Hepatic stellate cell (primary cell): ENCODE measurements at regions not wholly inside any gene's neighbourhood (a gene's known extent, or its start where the extent isn't known, plus 50 kb on each side); places are given as distances from the start of the nearest gene placed in this dataset.

Experiments
- DNase-seq: peaks from one replicate; pipeline ENCODE4 v3.0.0; 2011; ENCODE audit warnings: low spot score

DNA sequence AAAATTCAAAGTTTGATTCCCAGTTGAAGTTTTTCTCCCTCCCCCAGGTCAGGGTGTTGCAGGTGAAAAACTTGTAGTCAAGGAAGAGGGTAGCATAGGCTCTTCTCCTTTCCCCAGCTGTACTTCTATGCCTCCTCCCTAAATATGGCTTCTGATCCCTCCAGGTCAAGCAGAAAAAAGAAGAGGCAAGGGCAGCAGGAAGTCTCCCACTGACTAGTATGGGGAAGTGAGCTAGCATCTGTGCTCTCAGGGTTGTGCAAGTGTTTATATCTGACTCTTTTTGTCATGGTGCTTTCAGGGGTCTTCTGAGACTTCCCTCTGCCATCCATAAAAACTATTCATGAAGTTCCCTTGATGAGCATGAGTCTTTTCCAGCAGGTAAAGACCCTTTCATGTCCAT is 76.0 kb downstream of the ATPSCKMT start:
- DNase-seq = no peak

DNA sequence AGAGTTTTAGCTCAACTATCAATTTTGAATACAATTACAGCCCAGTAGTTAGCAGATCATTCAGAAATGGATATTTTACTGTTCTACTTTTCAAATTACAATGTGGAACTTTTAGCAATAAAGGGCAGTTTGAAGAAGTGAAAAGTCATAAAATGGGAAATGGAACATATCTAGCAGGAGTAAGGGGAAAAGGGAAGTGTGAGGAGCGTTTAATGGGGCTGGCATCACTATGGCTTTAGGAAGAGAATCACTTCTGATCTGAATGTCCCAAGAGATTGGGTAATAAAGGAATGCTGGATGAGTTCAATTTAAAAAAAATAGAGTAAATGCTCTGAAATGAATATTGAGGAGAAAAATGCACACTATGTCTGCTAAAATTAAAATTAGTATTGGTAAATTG is 77.4 kb downstream of the ATPSCKMT start:
- DNase-seq = no peak

DNA sequence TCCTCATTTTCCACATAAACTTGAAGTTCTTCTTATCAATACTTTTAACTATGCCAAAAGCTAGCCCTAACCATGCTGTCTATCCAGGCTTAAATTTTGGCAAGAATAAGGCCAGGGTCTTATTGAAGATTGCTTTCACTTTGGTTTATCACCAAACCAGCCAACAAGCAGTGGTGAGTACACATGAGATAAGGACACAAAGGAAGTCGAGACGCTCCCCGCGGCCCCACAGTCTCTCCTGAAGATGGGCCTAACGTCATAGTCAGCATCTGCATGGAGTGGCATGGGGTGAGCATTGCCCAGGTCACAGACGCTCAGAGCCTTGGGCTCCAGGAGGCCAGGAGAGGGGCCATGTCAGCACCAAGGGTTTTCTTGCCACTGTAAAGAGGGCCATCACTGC is 80.3 kb downstream of the ATPSCKMT start:
- DNase-seq = no peak

DNA sequence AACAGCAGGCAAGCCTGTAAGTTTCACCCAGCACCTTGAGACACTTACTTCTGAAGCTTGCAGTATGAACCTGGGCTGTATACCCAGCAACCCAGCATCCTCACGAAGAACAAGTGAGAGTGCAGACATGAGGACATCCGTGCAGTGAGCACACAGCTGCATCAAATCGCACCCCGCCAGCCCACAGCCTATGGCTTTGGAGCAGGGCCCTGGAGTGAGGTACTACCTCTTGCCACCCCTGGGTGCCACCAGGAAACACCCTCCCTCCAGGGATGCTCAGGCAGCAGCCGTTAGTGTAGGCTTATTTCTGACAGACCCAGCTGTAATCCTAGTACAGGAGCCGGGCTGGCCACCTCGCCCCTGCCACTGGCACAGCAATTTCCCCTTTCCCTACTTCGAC is 81.4 kb downstream of the ATPSCKMT start:
- DNase-seq = no peak

DNA sequence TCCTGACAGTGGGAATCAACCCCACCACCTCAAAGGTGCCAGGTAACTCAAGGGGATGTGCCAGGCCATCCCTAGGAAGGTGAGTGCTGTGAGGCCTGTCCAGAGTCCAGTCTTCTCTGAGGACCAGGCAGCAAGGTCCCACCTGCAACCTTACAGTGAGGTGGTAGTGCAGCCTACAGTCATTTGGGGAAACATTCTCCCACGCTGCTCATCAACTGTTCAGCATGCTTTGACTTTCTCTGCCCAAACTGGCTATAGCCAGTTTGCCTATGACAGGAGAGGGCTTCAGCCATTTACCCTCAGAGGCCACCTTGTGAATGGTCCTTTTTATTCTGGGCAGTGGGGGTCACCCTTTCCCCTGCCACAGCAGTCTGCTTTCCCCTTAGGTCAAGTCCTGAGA is 81.9 kb downstream of the ATPSCKMT start:
- no peak for DNase-seq

DNA sequence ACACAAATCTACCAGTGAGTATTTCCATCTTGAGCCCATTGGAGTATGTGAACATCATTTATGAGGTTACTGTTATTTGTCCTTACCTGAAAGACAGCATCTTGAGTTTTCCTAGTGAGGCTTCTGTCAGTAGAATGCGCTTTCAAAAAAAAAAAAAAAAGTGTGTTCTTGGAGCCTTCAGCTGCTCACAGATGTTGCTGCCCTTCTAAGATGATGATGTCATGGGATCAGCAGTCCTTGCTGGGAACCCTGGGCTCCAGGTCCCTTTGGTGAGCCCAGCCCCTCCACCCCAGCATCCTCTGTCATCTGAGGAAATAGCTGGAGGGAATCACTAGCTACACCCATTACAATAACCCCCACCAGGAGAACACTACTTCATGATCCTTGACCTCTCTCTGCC is 83.3 kb downstream of the ATPSCKMT start:
- DNase-seq = no peak

DNA sequence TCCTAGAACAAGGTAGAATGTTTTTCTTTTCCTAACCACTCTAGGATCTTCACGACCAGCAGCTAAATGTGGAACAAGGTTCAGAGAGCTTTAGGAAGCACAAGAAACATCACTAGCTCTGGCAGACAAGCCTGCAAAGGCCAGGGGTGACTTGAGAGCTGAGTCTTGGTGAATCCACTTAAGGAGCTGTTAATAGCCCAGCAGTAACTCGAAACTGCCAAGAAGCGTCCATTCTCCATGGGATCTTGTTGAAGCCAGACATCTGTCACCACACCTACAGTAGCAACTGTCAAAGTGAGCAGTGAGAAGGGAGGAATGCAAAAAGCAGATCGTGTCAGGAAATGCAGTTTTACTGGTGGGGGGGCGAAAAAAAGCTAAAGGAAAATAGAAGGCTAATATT is 87.2 kb downstream of the ATPSCKMT start:
- no peak for DNase-seq

DNA sequence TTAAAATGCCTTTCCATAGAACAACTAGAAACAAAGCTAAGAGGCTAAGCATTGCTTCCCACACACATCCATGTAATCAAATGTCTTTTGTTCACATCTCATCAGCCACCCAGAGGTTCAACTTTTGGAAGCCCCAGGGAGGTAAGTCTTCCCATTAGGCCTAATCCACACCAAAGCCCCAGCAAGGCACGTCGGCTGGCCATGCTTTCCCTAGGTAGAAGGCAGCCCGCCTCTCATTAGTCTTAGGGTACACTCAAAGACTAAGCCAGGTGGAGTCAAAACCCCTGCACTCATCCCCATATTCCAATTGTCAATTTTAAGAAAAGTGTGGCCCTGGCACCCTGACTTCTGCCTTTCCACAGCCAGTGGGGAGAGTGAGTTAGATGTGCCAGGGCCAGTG is 87.9 kb downstream of the ATPSCKMT start:
- no peak for DNase-seq

DNA sequence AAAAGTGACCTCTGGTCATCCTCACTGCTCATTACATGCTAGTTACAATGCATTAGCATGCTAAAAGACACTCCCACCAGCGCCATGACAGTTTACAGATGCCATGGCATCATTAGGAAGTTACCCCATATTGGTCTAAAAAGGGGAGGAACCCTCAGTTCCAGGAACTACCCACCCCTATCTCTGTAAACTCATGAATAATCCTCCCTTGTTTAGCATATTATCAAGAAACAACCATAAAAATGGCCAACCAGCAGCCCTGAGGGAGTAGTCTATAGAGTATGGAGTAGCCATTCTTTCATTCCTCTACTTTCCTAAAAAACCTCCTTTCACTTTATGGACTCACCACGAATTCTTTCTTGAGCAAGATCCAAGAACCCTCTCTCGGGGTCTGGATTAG is 89.4 kb downstream of the ATPSCKMT start:
- DNase-seq = no peak

DNA sequence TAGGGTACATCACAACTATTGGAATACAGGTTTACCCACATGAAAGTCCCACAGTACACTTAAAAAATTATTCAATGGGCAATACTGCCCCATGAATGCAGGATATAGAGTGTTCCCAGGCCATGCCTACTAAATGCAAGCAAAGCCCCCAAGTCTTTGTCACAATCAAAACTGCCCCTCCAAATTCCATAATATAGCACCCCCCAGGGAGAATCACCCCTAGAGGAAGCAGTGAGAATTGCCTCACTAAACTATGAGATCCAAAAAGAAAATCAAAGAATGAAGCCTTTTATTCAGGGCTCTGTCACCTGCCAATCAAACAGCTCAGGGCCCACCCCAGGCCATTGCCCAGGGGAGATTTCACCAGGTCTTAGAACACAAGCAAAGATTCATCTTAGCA is 90.8 kb downstream of the ATPSCKMT start:
- DNase-seq = no peak

DNA sequence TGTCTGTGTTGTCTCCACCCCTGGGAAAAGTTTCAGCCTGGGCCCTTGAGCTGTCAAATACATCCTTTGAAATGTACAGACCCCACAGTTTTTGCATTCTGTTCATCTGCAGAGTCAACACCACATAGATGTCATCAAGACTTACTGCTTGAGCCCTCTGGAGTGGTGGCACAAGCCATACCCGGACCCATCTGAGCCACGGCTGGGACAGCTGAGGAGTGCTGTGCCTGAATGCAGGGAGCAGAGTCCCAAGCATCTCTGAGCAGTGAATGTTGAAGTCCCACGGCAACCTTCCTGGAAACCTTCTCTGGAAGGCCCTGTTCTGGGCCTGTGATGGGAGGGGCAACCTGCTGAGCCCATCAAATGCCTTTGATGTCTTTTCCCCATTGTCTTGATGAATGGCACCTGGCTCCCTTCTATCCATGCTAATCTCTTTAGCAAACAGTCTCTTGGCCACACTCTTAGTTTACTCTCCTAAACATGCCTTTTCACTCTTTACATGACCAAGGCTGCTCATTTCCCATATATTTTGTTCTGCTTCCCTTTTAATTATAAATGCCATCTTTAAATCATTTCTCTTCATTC is 92.5 kb downstream of the ATPSCKMT start:
- no peak for DNase-seq

DNA sequence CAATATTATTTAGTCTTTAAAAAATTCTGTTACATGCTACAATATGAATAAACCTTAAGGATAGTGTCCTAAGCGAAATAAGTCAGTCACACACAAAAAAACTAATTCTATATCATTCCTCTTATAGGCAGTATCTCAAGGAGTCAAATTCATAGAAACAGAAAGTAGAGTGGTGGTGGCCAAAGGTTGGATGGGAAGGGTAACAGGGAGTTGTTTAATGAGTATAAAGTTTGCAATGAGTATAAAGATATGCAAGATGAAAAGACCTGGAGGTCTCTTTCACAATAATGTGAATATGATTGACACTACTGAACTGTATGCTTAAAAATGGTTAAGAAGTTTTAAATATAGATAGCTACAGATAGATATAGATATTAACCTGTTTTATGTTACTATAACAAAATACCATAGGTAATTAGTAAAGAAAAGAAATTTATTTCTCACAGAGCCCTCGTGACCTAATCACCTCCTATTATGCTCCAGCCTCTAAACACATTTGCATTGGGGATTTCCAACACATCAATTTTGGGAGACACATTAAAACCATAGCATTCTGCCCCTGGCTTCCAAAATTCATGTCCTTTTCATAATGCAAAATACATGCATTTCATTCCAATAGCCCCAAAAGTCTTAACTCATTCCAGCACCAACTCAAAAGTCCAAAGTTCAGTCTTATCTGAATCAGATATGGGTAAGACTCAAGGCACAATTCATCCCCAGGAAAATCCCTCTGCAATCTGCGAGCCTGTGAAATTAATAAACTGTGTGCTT is 93.6 kb downstream of the ATPSCKMT start:
- DNase-seq = no peak

DNA sequence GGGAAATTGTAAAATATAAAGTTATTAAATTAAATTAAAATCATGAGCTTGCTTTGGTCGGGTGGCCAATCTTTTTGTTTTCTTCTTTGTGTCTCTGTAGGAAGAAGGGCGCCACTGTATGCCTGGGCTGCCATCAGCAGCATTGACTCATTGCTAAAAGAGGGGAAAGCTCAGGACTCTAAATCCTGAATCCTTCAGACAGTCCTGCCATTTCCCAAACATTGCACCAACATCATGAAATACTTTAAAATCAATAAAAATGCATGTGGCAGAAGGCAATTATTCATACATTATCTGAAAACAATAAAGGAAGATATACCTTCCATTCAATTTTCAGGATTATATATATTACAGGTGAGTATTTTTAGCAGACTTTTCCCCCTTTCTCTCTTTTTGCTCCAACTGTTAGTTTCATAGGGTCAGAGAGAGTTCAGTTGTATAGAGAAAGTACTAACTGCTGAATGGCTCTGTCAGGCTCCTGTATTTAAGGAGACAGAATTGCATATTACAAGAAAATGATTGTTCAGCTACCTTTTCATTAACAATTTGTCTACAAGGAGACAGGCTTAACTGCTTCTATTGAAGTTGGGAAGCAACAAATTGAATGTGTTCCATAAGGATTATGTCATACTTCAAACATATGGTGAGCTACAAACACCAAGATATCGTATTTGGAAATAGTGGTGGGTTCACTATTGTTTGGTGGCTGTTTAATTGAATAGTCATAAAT is 95.7 kb downstream of the ATPSCKMT start:
- no peak for DNase-seq

DNA sequence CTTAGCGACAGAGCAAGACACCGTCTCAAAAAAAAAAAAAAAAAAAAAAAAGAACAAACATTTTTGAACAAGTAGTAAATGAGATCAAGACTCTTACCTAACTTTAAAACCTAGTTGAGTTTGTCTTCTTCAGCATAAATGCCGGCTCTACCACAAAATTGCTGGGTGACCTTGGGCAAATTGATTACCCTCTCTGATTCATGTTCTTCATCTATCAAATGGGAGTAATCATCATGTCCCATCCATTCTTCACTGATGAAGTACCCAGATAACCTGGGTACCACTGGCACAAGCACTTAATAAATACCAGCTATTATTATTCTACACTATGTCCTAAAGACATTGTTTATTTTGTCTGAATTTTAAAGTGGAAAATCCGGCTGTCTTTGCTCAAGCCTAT is 96.3 kb downstream of the ATPSCKMT start:
- no peak for DNase-seq

DNA sequence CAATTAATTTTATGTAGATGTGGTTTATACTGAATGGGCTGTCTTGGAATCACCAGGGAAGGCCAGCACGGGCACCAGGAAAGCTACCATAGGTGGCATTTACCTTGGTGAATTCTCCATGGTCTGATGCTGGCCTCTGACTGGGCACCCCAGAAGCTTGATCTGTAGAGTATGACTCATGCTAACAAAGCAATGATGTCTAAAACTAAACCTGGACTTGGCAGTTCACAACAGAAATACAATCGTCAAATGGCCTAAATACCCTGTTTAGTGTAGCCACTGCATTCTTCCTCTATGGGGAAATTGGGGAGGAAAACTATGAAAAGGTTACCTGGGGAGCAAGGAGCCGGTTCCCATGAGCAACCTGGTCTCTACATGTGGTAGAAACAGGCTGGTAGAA is 98.0 kb downstream of the ATPSCKMT start:
- DNase-seq = no peak

DNA sequence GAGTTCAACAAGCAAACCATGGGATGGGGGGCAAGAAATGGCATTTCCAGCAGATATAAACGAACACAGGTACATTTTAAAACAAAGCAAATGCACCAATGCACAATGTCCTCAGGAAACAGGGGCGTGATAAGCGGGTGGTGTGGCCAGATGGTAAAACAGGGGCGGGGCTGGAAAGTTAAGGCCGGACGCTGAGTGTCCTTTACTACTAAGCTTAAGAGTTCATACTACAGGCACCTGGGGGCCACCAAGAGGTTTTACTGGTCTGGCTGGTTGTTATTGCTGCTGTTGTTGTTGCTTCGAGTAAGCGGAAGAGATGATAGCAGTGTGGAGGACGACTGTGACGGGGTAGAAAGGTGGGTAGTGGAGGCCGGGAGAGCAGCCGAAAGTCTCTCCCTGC is 99.8 kb downstream of the ATPSCKMT start:
- no peak for DNase-seq

DNA sequence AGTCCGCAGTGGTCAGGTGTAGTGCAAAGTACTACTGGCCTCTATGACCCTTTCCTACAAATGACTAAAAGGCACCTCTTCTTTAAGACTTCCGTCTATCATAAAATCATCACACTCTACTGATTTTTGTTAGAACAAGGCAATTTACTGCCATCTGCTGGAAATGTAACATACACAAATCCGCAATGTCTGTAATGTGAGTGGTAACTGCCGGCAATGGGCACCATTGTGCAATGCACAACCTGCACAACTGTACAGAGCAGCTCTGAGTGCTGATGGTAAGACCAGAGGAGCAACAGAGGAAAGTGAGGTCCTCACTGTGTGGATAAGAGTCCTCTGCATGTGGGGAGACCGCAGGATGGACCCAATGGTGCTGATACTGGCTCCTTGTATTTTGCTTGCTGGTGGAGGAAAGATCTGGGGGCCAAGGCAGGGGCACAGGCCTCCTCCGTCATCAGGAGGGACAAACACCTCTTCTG is 103.7 kb downstream of the ATPSCKMT start:
- DNase-seq = peak; percentile 31

DNA sequence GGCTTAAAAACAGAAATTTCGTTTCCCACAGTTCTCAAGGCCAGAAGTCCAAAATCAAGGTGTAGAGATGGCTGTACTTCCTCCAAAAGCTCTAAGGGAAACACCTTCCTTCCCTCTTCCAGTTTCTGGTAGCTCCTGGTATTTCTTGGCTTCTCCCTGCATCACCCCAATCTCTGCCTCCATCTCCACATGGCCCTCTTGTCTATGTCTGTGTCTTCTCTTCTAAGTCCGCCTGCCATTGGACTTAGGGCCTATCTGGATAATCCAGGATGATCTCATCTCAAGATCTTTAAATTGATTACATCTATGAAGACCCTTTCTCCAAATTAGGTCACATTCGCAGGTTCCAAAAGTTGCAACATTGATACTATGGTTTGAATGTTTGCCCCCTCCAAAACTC is 105.6 kb downstream of the ATPSCKMT start:
- DNase-seq = no peak

DNA sequence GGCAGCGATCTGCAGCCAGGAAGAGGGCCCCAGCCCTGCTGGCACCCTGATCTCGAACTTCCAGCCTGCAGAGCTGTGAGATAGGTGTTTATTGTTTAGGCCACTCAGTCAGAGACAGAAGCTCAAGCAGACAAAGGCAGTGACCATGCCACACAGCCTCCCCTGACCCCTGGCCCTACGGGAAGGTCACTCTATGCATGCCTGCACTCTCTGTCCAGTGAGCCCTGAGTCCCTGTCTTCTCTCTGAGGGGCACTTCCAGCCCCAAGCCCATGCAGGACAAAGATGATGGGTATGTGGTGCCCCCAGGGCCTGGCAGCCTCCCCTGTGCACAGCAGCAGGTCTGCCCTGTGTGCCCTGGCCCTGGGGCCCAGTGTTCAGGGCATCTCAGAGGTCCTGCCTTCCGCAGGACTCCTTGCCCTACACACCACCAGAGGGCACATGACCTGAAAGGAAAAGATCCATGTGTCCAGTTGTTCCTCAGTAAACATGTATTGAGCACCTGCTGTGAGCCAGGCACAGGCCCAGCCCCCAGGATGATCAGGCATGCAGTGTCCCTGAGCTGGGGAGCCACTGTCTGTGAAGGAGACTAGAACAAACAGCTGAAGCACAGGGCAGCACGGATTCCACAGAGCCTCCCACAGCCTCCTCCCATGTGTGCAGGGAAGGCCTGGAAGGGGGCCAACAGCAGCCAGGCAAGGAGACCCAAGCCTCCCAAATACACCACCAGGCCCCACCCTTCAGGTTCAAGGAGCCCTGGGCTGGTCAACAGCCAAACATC is 109.3 kb downstream of the ATPSCKMT start:
- DNase-seq = peak; percentile 19

DNA sequence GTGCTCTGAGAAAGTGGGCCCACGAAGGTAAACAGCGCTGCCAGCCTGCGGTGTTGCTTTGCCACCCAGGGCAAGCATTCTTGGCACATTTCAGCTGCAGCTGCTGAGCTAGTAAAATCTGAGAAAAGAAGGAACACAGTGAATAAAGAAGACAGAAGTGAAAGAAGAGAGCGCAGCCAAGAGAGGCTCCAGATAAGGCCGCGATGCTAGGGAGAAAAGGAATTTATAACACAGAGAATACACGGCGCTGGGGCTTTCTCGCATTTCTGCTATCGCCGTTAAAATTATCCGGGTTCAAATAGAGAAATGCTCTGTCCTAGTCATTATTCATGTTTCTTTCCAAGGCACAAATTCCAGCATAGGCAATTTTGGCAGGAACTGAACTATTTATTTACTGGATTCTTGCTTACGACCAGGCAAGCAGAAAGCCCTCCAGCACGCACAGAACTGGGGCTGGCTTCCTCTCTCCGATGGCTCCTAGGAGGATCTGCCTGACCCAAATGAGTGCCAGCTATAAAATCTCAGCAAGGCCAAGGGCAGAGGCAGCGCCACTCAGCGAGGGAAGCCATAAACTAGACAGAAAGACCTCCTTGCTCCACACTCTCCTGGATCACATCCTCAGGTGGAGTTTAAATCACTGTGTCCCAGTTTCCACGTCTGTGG is 111.2 kb downstream of the ATPSCKMT start:
- peak; percentile 24 for DNase-seq

DNA sequence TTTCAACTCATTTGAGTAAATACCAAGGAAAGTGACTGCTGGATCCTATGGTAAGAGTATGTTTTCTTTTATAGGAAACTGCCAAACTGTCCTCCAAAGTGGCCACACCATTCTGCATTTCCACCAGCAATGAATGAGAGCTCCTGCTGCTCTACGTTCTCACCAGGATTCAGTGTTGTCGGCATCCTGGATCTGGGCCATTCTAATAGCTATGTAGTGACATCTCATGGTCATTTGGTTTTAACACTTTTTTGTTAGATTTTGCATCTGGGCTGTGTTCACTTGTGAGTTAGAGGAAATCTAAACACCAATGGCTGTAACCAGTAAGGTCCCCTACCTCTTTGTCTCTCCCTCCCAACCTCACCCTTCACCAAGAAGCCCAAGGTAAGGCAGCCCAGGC is 115.9 kb downstream of the ATPSCKMT start:
- DNase-seq = no peak

DNA sequence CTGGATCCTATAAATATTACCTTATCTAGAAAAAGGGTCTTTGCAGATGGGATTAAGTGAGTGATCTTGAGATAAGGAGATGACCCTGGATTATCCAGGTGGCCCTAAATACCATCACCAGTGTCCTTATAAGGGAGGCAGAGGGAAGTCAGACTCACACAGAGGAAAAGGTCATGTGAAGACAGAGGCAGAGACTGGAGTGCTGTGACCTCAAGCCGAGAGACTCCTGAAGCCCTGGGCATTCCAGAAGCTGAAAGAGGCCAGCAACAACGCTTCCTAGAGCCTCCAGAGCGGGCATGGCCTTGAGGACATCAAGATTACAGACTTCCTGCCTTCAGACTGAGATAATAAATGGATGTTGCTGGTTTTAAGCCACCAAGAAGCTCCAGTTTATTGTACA is 118.8 kb downstream of the ATPSCKMT start:
- no peak for DNase-seq
